ENCODE measurements at regions not wholly inside any gene's neighbourhood (a gene's known extent, or its start where the extent isn't known, plus 50 kb on each side); places are given as distances from the start of the nearest gene placed in this dataset.

DNA sequence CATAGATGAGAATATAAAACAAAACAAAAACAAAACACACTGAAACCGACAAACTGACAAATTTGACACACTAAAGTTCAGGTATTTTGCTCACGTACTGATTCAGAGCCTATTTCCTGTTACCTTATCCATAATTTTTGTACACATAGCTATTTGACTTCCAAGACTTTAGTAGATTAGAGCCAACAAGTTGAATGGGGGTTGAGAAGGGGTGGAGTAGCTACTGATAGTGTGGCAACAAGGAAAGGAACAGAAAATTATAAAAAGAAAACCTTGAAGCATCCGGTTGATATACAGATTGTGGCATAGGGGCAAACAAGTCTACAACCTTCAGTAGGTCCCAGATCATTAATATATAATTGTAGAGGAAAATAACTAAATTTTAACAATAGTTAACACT, 92.3 kb upstream of the RASGEF1B start:
- no peak overlapping the region for H3K27ac ChIP-seq
- no peak for DNase-seq (ENCODE audit: low read depth in 1 of 2, low spot score in 2 of 2)
- no peaks in the 10 kb centered on the region for H3K36me3 ChIP-seq
- no peaks in the 10 kb centered on the region for H3K4me1 ChIP-seq (replicated peaks)
- H3K9me3 ChIP-seq (replicated peaks), result no peaks in the 10 kb centered on the region
- H3K4me3 ChIP-seq, result no peak overlapping the region
- no peaks in the 10 kb centered on the region for H3K27me3 ChIP-seq (replicated peaks)

DNA sequence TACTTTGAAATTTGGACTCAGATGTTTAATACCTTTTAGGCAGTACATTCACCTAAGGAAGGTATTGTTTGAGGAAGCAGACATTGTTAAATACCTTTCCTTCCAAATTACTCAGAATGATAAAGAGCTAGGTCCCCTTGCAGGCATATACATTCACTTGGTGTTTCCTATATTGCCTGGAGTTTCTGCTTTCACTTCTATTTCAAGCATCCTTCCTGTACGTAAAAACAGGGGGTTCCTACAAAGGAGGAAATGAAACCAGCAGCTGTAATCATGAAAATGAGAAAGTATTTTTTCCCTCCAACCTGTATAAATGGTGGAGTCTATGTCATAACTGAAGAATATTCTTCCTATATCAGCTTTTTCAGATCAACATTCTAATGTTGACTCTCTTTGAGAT, 90.4 kb upstream of the RASGEF1B start:
- H3K27ac ChIP-seq, result no peak overlapping the region
- H3K4me1 ChIP-seq (replicated peaks), result no peaks in the 10 kb centered on the region
- H3K36me3 ChIP-seq, result no peaks in the 10 kb centered on the region
- DNase-seq (ENCODE audit: low read depth in 1 of 2, low spot score in 2 of 2), result no peak
- H3K9me3 ChIP-seq (replicated peaks), result no peaks in the 10 kb centered on the region
- no peak overlapping the region for H3K4me3 ChIP-seq
- no peaks in the 10 kb centered on the region for H3K27me3 ChIP-seq (replicated peaks)

DNA sequence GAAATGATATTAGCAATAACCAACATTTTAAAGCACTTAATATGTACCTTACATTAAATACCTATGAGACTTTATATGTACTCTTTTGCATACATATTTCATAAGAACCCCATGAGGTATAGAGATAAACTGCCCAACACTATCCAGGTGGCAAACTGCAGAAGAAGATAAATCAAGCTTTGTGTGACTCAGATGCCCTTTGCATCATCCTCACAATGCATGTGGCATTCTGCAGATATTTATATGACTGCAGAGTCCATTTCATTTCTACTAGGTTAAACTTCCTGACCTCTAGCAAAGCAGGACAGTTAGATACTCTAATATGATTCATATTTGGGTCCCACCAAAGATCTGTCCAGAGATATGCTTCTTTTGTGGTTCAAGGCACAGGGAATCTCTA, 85.6 kb upstream of the RASGEF1B start:
- H3K27me3 ChIP-seq (replicated peaks), result peaks cover 6% of the 10 kb centered on the region; the same call in 1 of the 2 replicates
- H3K4me1 ChIP-seq (replicated peaks), result no peaks in the 10 kb centered on the region
- DNase-seq (ENCODE audit: low read depth in 1 of 2, low spot score in 2 of 2), result no peak
- H3K4me3 ChIP-seq, result no peak overlapping the region
- no peak overlapping the region for H3K27ac ChIP-seq
- no peaks in the 10 kb centered on the region for H3K9me3 ChIP-seq (replicated peaks)
- no peaks in the 10 kb centered on the region for H3K36me3 ChIP-seq

DNA sequence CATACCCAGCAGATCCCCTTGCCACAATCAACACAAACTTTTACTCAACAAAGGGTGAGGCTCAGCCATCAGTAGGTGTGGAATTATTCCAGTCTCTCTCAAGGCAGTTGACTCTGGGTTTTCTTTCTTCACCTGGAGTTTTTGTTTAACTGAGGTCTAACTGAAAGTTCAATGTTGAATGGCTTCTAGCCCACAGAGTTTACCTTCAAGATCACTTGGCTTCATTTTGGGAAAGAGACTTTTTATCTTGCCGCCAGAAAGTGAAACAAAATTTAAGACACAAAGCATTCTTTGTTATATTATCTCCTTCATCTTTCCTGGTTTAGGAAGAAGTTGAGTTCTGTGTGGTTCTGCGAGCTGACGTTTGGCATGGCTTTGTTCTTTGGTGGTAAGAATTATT, 83.8 kb upstream of the RASGEF1B start:
- H3K4me1 ChIP-seq (replicated peaks), result no peaks in the 10 kb centered on the region
- no peak overlapping the region for H3K4me3 ChIP-seq
- no peaks in the 10 kb centered on the region for H3K36me3 ChIP-seq
- DNase-seq (ENCODE audit: low read depth in 1 of 2, low spot score in 2 of 2), result no peak
- H3K9me3 ChIP-seq (replicated peaks), result no peaks in the 10 kb centered on the region
- H3K27me3 ChIP-seq (replicated peaks), result peaks cover 6% of the 10 kb centered on the region; the same call in 1 of the 2 replicates
- H3K27ac ChIP-seq, result no peak overlapping the region

DNA sequence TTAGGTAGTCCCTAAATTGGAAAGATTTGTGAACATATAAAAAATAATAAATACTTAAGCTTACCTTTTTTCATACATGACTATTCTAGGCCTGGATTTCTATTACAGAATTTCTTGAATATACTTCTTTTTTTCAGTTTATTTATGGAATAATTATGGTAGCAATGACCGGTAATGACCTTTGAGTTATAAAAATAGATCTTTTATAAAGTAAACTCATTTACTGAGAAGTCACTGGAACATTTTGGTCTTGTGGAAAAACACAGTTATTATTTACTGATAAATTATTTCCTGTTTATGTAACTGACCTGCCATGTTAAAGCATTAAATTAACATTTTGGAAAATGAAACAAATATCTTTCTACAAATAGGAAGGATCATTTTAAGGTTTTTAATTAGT, 80.4 kb upstream of the RASGEF1B start:
- Histone ChIP-seq H3K27me3 (replicated peaks) (peaks cover 6% of the 10 kb centered on the region; the same call in 1 of the 2 replicates), H3K36me3 (no peaks in the 10 kb centered on the region), H3K4me1 (replicated peaks) (no peaks in the 10 kb centered on the region), H3K4me3 (no peak overlapping the region), H3K9me3 (replicated peaks) (no peaks in the 10 kb centered on the region), H3K27ac (no peak overlapping the region)
- no peak for DNase-seq (ENCODE audit: low read depth in 1 of 2, low spot score in 2 of 2)

DNA sequence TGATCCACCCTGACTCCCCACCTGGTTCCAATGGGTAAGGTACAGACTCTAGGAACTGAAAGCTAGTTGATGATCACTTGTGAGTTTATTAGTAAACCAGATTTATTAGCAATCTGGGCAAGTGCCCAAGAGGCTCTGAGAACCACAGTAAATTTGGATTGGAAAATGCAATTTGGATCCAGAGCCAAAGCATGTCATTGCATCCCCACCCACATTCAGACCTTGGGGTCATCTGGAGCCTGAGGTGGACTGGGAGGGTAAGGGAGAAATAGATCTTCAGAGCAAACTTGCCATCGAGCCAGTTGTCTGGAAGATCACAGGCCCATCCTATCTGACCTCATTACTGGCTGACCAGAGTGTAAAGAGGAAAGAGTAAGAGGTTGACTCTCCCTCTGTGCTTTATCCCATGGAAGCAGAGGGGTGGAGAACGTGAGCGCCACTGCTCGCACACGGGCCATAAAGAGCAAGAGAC, 78.7 kb upstream of the RASGEF1B start:
- no peak overlapping the region for H3K4me3 ChIP-seq

DNA sequence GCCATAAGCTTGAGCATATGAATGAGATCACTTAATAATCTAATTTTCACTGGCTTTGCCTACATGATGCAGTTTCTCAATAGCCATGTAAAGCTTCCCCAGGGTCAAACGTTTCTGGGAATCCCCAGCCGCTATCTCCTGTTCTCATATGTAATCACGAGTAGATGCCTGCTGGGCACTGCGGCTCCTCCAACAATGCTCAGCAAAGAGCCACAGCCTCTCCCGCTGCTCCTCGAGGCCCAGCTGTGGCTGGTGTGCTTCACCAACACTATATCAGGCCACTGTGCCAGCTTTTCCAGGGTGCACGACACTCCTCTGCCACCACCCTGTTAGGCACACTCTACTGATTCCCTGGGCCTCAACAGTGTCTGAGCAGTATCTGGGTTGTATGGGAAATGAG, 78.3 kb upstream of the RASGEF1B start:
- Histone ChIP-seq H3K4me3 (no peak overlapping the region), H3K27me3 (replicated peaks) (no peaks in the 10 kb centered on the region), H3K27ac (no peak overlapping the region), H3K4me1 (replicated peaks) (no peaks in the 10 kb centered on the region), H3K9me3 (replicated peaks) (no peaks in the 10 kb centered on the region), H3K36me3 (no peaks in the 10 kb centered on the region)
- no peak for DNase-seq (ENCODE audit: low read depth in 1 of 2, low spot score in 2 of 2)

More for the DNA sequence above, 78.7 kb upstream of the RASGEF1B start:
- no peaks in the 10 kb centered on the region for H3K36me3 ChIP-seq
- no peaks in the 10 kb centered on the region for H3K4me1 ChIP-seq (replicated peaks)
- H3K27me3 ChIP-seq (replicated peaks), result peaks cover 3% of the 10 kb centered on the region; the same call in 1 of the 2 replicates
- no peak overlapping the region for H3K27ac ChIP-seq
- DNase-seq (ENCODE audit: low read depth in 1 of 2, low spot score in 2 of 2), result no peak
- no peaks in the 10 kb centered on the region for H3K9me3 ChIP-seq (replicated peaks)

DNA sequence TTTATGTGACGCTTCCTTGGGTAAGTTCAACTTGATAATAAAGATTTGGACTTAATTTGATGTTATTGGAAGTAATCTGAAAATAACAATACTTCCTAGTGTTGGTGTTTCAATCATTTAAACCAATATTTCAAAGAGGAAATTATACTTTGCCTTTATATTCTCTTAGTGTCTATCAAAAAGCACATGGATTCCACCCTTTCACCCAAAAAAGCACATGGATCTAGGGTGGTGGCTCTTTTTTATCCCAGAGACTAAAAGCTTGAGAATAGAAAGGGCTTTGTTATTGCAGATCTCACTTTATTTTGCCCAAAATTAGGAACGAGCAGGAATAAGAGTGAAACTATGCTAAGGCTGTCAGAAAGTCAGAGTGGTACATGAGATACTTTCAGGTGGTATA, 75.1 kb upstream of the RASGEF1B start:
- H3K27ac ChIP-seq, result no peak overlapping the region
- H3K4me3 ChIP-seq, result no peak overlapping the region
- H3K27me3 ChIP-seq (replicated peaks), result no peaks in the 10 kb centered on the region
- no peak for DNase-seq (ENCODE audit: low read depth in 1 of 2, low spot score in 2 of 2)
- H3K4me1 ChIP-seq (replicated peaks), result no peaks in the 10 kb centered on the region
- H3K36me3 ChIP-seq, result no peaks in the 10 kb centered on the region
- no peaks in the 10 kb centered on the region for H3K9me3 ChIP-seq (replicated peaks)

DNA sequence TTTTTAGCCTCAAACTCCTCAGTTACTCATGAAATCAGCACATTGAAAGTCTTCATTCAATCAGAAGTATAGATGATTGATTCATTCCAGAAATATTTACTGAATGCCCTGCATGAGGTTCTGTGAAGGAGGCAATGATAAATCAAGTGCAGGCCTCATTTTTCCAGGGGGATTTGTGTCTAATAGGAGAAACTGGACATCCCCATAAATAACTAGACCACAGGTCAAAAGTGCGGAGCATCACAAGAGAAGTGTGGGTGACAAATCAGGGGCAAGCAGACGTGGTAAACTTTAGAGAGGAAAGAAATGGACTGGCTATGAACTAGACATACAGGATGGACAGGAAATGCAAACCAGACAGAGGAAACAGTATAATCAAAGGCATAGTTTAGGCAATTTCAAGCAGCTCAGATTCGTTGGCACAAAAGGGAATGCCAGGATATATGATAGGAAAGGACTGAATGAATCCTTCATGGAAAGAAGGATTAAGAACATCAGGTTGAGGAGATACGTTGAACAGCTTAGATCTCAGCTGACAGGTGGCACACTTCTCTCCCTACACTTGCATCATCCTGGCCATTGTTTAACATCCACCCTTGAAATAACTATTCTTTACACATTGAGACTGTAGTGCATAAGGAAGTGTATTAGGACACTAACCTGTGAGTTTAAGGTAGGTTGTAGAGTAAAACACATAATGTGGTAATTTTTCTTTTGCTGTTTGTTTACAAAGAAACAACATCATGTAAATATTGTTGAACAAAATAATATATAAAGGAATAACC, 69.6 kb upstream of the RASGEF1B start:
- no peaks in the 10 kb centered on the region for H3K9me3 ChIP-seq (replicated peaks)
- DNase-seq (ENCODE audit: low read depth in 1 of 2, low spot score in 2 of 2), result no peak
- no peaks in the 10 kb centered on the region for H3K4me1 ChIP-seq (replicated peaks)
- no peaks in the 10 kb centered on the region for H3K27me3 ChIP-seq (replicated peaks)
- H3K27ac ChIP-seq, result no peak overlapping the region
- no peak overlapping the region for H3K4me3 ChIP-seq
- no peaks in the 10 kb centered on the region for H3K36me3 ChIP-seq

DNA sequence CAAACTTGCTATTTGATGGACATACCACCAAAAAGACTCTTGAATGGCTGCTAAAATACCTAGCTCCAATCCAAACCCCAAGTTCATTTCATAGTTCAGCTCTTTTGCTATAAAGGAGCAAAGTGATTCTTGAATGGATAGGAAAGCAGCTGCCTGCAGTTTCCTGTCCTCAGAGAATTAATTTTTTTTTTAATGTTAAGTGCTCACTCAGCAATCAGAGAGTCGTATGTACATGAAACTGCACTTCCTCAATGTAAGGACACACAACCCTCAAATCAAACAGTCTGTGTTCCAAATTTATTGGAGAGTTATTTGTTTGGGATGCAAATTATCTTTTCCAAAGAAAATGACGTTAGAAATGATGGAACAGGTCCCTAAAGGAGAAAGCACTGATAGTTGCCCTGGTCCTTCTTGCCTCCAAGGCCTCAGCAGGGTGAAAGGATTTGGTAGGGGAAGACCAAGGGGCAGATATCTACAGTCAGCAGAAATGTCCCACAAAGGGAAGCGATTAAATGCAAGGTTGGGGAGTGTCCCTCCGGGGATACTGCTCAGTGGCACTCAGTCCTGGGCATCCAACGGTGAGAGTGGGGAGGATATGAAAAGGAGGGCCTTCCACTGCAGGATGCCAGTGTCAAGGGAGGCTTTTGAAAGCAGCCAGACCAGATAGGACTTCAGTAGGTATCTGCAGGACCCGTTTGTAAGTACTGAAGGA, 67.2 kb upstream of the RASGEF1B start:
- DNase-seq (ENCODE audit: low read depth in 1 of 2, low spot score in 2 of 2), result no peak
- H3K9me3 ChIP-seq (replicated peaks), result no peaks in the 10 kb centered on the region
- no peak overlapping the region for H3K4me3 ChIP-seq
- no peaks in the 10 kb centered on the region for H3K27me3 ChIP-seq (replicated peaks)
- no peak overlapping the region for H3K27ac ChIP-seq
- H3K36me3 ChIP-seq, result no peaks in the 10 kb centered on the region
- H3K4me1 ChIP-seq (replicated peaks), result no peaks in the 10 kb centered on the region

DNA sequence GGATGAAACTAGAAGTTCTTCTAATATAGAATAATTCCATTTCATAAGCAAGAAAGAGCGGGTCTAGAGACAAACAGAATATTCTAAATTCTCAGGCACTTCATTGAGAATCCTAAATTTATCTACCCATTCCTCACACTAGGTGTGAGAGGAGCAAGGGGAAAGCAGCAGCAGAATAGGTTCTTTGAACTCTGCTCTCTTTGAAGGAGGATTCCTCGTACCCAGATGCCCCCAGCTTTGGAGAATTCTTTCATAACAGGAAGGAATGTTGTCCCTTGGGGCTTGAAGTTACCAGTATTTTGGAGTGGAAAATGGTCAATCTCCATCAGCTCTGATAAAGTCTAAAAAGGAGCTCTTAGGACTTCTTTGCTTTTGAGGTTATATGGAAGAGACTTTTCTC, 59.7 kb upstream of the RASGEF1B start:
- H3K4me1 ChIP-seq (replicated peaks), result no peaks in the 10 kb centered on the region
- no peak for DNase-seq (ENCODE audit: low read depth in 1 of 2, low spot score in 2 of 2)

DNA sequence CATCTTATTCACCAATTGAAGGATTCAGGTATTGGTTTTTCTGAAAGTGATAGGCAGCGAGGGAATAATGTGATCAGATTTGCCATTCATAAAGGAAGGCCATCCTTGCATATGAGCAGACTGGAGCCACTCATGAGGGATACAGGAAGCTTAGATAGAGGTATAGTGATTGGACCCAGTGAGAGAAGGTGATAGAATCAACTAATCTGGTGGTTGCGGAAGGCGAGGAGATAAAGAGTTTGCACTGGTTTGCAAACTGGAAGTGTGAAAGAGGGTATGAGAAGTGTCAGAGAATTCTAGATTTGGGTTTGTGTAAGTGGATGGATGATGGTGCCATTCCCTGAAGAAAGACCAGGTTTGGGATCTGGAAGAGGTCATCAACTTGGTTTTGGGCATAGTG, 57.3 kb upstream of the RASGEF1B start:
- Histone ChIP-seq H3K27ac (no peak overlapping the region), H3K9me3 (replicated peaks) (no peaks in the 10 kb centered on the region), H3K36me3 (no peaks in the 10 kb centered on the region), H3K4me1 (replicated peaks) (no peaks in the 10 kb centered on the region), H3K27me3 (replicated peaks) (no peaks in the 10 kb centered on the region), H3K4me3 (no peak overlapping the region)
- DNase-seq (ENCODE audit: low read depth in 1 of 2, low spot score in 2 of 2), result no peak

More for the DNA sequence above, 59.7 kb upstream of the RASGEF1B start:
- Histone ChIP-seq H3K9me3 (replicated peaks) (no peaks in the 10 kb centered on the region), H3K4me3 (no peak overlapping the region), H3K27ac (no peak overlapping the region), H3K27me3 (replicated peaks) (no peaks in the 10 kb centered on the region), H3K36me3 (no peaks in the 10 kb centered on the region)

DNA sequence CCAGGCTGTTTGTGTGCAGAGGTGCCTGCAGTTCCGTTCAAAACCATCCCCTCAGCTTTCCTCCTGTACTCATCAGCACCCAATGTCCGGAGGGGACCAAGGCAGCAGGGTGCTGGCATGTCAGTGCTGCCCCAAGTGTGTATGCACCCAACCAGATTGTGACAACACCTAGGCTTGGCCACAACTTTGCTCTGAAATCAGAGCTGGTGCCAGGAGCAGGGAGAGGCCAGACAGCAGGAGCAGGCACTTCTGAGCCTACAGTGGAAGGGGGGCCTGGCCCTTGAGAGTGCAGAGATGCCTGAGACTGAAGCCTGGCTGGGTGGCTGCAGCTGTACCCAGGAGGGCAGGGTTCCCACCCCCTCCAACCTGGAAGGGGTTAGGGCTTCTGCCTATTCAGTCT, 56.5 kb upstream of the RASGEF1B start:
- Histone ChIP-seq H3K4me3 (no peak overlapping the region), H3K36me3 (no peaks in the 10 kb centered on the region), H3K9me3 (replicated peaks) (no peaks in the 10 kb centered on the region), H3K27ac (no peak overlapping the region), H3K4me1 (replicated peaks) (no peaks in the 10 kb centered on the region), H3K27me3 (replicated peaks) (no peaks in the 10 kb centered on the region)
- no peak for DNase-seq (ENCODE audit: low read depth in 1 of 2, low spot score in 2 of 2)

DNA sequence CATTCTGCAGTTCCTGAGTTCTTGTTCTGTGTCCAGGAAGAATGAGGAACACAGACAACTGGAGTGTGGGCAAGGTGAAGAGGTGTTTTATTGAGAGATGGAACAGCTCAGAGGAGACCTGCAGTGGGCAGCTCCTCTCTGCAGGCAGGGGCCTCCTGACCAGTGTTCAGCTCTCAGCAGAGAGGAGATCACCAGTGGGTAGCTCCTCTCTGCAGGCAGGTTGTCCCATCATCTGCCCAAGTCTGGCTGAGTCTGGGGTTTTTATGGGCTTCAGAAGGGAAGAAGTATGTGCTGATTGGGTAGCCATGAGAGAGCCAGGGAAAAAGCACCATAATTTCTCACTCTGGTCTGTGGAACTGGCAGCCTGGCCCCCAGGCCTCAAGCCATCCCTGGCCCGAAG, 56.0 kb upstream of the RASGEF1B start:
- Histone ChIP-seq H3K27me3 (replicated peaks) (no peaks in the 10 kb centered on the region), H3K4me1 (replicated peaks) (no peaks in the 10 kb centered on the region), H3K9me3 (replicated peaks) (no peaks in the 10 kb centered on the region), H3K27ac (no peak overlapping the region), H3K36me3 (no peaks in the 10 kb centered on the region), H3K4me3 (no peak overlapping the region)
- DNase-seq (ENCODE audit: low read depth in 1 of 2, low spot score in 2 of 2), result no peak
